NK-92 treated with Interleukin-12 subunit alpha and Interleukin-12 subunit beta, amount 100 ng/mL, for 24 hours (cell line): ENCODE measurements at regions not wholly inside any gene's neighbourhood (a gene's known extent, or its start where the extent isn't known, plus 50 kb on each side); places are given as distances from the start of the nearest gene placed in this dataset.
"Not testable (repeated sequence)": the region's sequence is repeated elsewhere in the genome, so short reads cannot be mapped to it uniquely, and the experiment has no call there.

Source experiments
- DNase-seq: peaks from one replicate; lab custom pipeline; 2025; lab: John Stamatoyannopoulos, UW

DNA sequence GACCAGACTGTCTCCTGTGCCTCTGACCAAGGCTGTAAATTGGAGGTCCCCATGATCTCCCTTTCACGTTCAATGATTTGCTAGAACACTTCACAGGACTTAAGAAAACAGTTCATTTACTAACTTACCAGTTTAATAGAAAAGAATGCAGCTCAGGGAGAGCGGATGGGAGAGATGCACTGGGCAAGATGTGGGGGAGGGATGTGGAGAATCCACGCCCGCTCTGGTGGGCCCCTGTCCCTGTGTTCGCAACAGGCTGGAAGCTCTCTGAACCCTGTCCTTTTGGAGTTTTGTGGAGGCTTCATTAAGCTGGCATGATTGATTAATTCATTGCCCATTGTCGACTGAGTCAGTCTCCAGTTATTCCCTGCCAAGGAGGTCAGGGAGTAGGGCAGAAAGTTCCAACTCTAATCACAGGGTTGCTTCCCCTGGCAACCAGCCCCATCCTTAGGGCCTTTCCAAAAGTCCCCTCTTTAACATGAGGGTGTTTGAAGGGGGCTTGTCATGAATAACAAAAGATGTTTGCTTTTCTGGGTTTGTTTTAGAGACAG lies 257.1 kb downstream of the ACKR3 start:
- DNase-seq = no peak

GRCh38 chr2:236827997-236828396 lies 257.7 kb upstream of the COPS8 start:
- no peak for DNase-seq

DNA sequence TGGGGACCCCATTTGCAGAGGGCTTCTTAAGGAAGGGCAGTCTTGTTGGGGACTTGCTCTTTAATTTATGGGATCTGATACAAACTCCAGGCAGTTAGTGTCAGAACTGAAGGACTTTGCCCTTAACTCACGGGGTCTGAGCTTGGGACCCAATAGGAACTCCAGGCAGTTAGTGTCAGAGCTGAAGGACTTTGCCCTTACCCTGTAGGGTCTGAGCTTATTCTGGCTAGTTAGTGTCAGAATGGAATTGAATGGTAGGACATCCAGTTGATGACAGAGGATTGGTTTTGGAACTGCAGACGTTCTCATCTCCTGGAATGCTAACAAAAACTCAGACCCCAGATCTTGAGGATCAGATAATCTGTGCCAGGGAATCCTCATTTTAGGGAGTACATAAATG lies 256.9 kb upstream of the COPS8 start:
- no peak for DNase-seq

GRCh38 chr2:236830926-236831325 lies 254.8 kb upstream of the COPS8 start:
- no peak for DNase-seq

DNA sequence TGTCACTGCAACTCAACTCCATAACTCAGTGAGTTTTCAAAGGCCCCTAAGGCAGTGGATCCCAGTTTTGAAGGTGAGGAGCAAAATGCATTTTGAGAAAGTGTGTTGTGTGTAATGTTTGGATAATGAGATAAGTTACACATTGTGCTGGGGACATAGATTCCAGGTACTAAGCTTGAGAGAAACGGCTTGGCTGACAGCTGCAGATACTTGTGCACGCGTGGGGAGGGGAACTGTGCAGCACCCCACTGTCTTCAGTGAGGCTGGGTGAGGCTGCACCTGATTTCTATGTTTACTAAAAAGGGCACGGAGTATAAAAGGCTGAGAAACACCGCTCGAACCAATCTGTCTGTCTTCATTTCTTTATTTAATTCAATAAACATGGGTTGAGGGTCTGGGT lies 254.0 kb upstream of the COPS8 start:
- no peak for DNase-seq

- DNase-seq = no peak
Measured at GRCh38 chr2:236833501-236834073, 252.1 kb upstream of the COPS8 start.

DNA sequence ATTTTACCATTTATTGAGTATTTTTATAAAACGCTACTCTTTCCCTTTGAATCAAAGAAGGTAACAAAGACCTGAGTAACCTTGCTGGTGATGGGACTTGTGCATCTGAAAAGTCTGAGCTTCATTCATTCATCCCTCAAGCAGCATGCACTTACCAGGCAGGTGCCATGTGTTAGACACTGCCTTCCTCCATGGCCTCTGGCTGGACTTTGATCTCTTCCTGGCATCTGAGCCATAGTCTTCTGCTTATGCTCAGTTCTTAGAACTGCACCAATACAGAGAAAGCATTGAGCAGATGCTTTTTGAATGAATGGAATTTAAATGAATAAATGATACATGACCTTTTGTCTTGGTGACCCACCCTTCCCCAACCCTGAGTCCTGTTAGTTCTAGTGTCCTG lies 251.4 kb upstream of the COPS8 start:
- no peak for DNase-seq

DNA sequence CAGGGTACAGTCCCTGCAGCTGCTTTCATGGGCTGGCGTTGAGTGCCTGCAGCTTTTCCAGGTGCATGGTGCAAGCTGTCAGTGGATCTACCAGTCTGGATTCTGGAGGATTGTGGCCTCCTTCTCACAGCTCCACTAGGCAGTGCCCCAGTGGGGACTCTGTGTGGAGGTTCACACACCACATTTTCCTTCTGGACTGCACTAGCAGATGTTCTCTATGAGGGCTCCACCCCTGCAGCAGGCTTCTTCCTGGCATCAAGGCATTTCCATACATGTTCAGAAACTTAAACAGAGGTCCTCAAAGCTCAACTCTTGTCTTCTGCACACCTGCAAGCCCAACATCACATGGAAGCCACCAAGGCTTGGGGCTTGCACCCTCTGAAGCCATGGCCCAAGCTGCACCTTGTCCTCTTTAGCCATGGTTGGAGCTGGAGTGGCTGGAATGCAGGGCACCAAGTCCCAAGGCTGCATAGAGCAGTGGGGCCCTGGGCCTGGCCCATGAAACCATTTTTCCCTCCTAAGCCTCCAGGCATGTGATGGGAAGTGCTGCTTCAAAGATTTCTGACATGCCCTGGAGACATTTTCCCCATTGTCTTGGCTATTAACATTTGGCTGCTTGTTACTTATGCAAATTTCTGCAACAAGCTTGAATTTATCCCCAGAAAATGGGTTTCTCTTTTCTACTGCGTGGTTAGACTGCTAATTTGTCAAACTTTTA lies 250.2 kb upstream of the COPS8 start:
- DNase-seq = no peak

DNA sequence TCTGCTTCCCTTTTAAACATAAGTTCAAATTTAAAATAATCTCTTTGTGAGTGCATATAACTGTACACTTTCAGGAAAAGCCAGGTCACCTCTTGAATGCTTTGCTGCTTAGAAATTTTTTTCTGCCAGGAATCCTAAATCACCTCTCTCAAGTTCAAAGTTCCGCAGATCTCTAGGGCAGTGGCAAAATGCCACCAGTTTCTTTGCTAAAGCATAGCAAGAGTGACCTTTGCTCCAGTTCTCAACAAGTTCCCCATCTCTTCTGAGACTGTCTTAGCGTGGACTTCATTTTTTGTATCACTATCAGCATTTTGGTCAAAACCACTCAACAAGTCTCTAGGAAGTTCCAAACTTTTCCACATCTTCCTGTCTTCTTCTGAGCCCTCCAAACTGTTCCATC lies 249.7 kb upstream of the COPS8 start:
- not testable (repeated sequence) for DNase-seq

DNA sequence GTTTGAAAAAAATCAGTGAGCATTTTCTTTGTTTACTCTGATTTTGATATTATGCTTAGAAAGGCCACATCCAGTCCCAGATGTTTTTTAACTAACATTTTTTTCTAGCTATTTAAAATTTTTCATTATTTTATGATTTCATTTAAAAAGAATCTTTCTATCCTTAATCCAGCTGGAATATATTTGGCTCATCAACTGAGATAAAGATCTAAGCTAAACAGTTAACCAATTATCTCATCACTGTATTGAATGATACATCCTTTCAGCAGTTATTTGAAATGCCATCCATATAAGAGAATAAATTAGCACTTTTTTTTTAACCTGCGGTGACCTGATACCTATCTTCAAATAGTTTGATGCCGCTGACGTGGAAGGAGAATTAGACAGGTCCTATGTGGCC lies 245.5 kb upstream of the COPS8 start:
- no peak for DNase-seq

GRCh38 chr2:236840857-236841256 lies 244.8 kb upstream of the COPS8 start:
- no peak for DNase-seq

DNA sequence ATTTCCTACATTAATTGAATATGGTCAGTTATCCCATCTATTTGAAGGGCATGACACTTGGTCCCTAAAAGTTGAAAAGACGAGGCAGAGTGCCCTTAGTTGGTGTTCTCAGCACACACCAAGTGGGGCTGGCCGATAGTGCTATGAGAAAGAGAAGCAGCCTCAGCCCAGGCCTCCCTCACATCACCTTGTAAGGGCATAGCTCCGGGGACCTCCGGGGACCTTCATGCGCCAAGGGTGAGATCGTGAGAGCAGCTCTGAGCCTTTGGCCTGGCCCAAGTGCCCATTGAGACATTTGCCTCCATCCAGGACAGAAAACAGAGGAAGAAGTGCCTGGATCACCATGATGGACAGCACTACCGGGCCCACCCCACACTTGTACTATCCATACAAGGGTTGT lies 244.3 kb upstream of the COPS8 start:
- no peak for DNase-seq

- DNase-seq = no peak
Measured at GRCh38 chr2:236843161-236843968, 242.3 kb upstream of the COPS8 start.

- no peak for DNase-seq
Measured at GRCh38 chr2:236844711-236845110, 241.0 kb upstream of the COPS8 start.

DNA sequence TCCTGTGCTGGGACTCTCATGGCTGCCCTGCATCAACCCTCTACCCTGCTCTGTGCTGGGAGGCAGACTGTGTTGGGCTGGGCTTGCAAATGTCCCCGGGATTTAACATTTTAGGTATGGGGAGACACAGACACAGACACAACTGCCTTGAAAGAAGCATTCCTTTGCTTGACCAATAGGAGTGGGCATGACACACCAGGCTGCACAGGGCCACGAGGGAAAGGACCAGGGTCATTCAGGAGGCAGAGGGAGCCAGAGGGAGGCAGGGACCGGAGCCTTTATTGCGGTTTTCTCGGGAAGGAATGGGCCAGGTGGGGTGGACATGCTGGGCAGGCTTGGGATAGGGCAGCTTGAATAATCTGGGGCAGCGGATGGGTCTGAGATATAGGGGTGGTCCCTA lies 238.7 kb upstream of the COPS8 start:
- no peak for DNase-seq

DNA sequence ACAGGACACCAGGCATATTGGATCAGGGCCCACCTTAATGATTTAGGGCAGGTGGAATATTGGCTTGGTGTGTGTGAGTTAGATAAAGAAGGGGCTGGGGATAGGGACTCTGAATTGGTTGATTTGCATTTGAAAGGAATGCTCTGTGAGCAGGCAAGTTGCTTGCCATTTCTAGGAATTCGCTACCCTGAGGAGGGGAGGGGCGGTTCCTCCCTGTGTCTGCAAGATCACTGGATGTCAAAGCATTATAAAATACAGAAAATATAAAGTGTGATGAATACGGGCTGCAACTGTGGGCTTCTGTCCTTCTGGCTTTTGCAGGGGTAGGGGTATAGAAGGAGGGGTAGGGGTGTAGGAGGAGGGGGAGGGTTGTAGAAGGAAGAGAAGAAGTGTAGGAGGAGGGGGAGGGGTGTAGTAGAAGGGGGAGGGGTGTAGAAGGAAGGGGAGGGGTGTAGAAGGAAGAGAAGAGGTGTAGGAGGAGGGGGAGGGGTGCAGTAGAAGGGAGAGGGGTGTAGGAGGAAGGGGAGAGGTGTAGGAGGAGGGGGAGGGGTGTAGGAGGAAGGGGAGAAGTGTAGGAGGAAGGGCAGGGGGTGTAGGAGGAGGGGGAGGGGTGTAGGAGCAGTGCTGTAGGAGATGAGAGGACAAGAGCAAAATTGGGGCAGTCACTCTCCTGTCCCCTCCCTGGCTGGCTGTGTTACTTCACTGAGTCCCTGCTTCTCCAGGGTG lies 238.0 kb upstream of the COPS8 start:
- DNase-seq = no peak

DNA sequence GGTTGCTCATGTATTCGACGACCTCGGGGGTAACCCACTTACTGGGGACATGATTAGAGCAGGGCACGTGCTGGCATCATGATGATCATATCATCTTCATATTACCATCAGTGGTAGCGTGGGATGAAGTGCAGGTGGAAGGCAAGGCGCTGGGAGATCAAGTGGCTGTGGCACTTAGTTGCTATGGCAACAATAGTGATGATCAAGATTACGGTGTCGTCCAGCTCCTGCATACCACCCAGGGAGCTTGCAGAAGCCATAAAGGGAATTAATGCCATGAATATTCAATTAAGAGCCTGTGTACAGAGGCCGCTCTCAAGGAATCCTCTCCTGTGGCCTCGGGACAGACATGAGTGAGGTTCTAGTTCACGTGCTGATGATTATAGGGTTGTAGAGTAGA lies 237.2 kb upstream of the COPS8 start:
- DNase-seq = no peak

DNA sequence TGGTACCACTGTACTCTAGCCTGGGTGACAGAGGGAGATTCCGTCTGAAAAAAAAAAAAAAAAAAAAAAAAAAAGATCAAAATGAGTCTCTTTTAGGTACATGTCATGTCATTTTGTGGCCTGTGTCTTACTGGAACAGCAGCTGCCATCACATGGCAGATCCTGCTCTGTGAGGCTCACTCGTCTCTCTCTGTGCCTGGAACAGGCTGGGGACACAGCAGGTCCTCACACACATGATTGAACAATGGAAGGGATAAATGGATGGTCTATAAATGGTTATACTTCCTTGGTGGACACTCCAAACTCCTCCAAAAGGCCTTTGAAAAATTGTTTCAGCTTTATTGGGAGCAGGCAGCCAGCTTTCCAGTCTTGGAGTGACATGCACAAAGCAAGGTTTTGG lies 236.2 kb upstream of the COPS8 start:
- DNase-seq = no peak

DNA sequence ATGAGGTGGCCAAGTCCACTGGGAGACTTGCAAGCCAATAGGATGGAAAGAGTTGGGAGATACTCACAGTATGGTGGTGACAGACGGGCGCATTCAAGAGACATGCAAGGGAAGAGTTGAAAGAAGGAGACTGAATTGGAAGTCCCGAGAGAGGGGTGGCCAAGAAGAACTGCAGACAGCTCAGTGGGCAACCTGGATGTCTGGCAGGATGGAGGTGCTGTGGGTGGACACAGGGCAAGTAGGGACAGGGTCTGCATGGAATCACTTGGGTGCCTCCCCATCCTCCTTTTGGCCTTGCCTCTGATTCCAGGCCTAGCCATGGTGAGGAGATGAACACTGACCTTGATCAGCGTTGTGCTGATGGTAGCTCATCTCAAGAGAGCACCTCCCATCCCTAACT lies 235.7 kb upstream of the COPS8 start:
- DNase-seq = no peak

GRCh38 chr2:236851187-236851586 lies 234.5 kb upstream of the COPS8 start:
- no peak for DNase-seq

DNA sequence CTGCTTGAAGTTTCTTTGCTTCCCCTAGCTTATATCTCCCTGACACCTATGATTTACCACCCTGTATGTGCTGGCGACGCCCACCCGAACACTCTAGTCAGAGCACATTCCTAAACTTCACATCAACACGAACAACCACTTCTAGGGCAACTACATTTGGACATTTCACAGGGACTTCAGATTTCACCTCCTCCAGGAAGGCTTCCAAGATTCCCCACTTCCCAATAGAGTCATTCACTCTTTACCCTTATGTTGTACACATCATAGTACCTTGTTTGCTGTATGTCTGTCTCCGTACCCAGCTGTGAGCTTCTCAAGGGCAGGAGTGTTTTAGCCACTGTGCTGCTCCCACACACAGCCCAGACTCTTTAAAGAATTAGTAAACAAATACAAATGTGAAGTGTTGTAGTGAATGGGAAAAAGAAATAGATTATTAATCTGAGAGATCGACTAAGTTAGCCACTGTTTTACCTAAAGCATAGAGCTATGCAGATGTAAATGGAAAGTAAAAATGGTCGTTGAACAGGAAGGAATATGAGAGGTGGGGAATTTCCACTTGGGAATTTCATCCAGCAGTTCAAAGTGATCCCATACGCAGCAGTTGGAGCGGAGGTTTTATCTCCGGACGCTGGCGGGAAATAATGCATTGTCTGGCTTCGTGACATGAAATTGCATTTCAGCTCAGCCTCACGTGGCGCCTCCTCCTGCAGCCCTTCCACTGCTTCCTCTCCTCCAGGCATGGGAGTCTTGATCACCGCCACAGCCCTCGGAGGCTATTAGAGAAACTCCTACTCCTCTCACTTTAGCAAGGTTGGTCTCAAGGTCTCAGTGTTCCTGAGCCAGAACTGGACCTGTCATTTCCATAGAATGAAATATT lies 233.4 kb upstream of the COPS8 start:
- no peak for DNase-seq
